ENCODE measurements at regions not wholly inside any gene's neighbourhood (a gene's known extent, or its start where the extent isn't known, plus 50 kb on each side); places are given as distances from the start of the nearest gene placed in this dataset.

DNA sequence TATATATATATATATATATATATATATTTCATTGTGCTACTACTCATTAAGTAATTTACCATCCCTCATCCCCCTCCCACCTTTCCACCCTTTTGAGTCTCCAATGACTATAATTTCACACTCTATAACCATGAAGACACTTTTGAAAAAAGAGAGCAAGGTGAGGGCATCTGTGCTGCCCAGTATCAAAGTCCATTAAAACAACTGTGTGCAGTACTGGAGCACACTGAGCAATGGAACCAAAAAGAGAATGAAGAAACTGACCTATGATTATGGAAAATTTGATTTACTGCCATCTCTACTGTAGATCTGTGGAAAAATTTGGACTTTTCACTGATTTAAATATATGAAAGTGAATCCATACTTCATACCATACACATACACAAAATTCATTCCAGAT, 217.9 kb downstream of the COL4A1 start (continued):
- no peak for TF ChIP-seq EGR1 (IDR thresholded peaks at IDR 0.05; ENCODE audit: borderline replicate concordance, low read depth, low read length)
- TF ChIP-seq KDM1A (IDR thresholded peaks at IDR 0.05; ENCODE audit: borderline replicate concordance, low read length): no peak
- TF ChIP-seq CBX8 (IDR thresholded peaks at IDR 0.05; ENCODE audit: borderline replicate concordance, low read depth, low read length): no peak
- no peak for TF ChIP-seq SIRT6 (IDR thresholded peaks at IDR 0.05; ENCODE audit: low read length)

All from H1 (cell line).